Osteoblast (primary cell): ENCODE measurements at regions not wholly inside any gene's neighbourhood (a gene's known extent, or its start where the extent isn't known, plus 50 kb on each side); places are given as distances from the start of the nearest gene placed in this dataset.

Experiments
- DNase-seq: peaks from one replicate; pipeline ENCODE4 v3.0.0; 2011; ENCODE audit warnings: low spot score, mixed read lengths; ENCODE audit not compliant: insufficient read length; ENCODE audit errors: missing footprints
- H2AFZ ChIP-seq: 2 replicates; pipeline ENCODE4 v1.6.0; 2011; ENCODE audit warnings: mild to moderate bottlenecking, low read length
- H3K27ac ChIP-seq: 2 replicates; pipeline ENCODE4 v1.5.1; 2011; ENCODE audit warnings: mild to moderate bottlenecking, low read depth, low read length, moderate library complexity
- H3K27me3 ChIP-seq: 2 replicates; pipeline ENCODE4 v1.6.0; 2012; ENCODE audit warnings: mild to moderate bottlenecking, control low read depth, inconsistent platforms, low read length, moderate library complexity; ENCODE audit not compliant: insufficient read depth
- H3K36me3 ChIP-seq: 2 replicates; pipeline ENCODE4 v1.5.1; 2011; ENCODE audit warnings: mild to moderate bottlenecking, low read length, control low read depth, moderate library complexity; ENCODE audit not compliant: insufficient read depth
- H3K4me1 ChIP-seq: 2 replicates; pipeline ENCODE4 v1.5.1; 2011; ENCODE audit warnings: mild to moderate bottlenecking, low read length, control low read depth, moderate library complexity; ENCODE audit not compliant: insufficient read depth
- H3K4me2 ChIP-seq: 2 replicates; pipeline ENCODE4 v1.6.0; 2011; ENCODE audit warnings: mild to moderate bottlenecking, low read length; ENCODE audit not compliant: insufficient read depth
- H3K4me3 ChIP-seq: fragments of 200-600 bp; sonication (generic); 3 replicates; pipeline ENCODE4 v1.5.1; 2012; ENCODE audit warnings: mild to moderate bottlenecking, low read length, inconsistent platforms; ENCODE audit not compliant: insufficient read depth
- H3K79me2 ChIP-seq: 2 replicates; pipeline ENCODE4 v1.6.0; 2012; ENCODE audit warnings: mild to moderate bottlenecking, low read length, control low read depth, inconsistent platforms; ENCODE audit not compliant: insufficient read depth
- H3K9me3 ChIP-seq: 2 replicates; pipeline ENCODE4 v1.5.1; 2011; ENCODE audit warnings: low read depth, low read length, control low read depth
- H4K20me1 ChIP-seq: 2 replicates; pipeline ENCODE4 v1.6.0; 2012; ENCODE audit warnings: mild to moderate bottlenecking, low read length, control low read depth; ENCODE audit not compliant: insufficient read depth
- CTCF ChIP-seq: IDR thresholded peaks from 2 replicates; pipeline ENCODE4 v1.5.1; 2011; ENCODE audit warnings: mild to moderate bottlenecking, low read depth, low read length, moderate library complexity; ENCODE audit errors: extremely low read depth

DNA sequence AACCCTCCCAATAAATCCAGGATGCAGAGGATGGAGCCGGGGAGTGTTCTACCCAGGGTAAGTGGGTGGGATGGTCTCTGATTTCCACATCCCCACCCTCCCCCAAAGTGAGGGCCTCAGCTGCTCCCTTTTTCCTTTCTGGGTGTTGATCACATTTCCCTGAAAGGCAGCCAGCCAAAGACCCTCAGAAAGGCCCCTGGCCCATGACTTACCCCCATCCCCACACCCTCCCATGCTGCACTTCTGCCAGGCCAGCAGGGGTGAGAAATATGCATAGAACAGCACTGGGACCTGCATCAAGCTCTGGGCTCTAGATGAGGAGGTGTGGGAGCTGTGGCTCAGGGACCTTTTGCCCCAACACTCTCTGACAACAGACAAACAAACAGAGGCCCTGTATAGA is 927.3 kb upstream of the ZNF722 start:
- Histone ChIP-seq H3K9me3 (no peaks in the 10 kb centered on the region), H3K27me3 (no peaks in the 10 kb centered on the region)

DNA sequence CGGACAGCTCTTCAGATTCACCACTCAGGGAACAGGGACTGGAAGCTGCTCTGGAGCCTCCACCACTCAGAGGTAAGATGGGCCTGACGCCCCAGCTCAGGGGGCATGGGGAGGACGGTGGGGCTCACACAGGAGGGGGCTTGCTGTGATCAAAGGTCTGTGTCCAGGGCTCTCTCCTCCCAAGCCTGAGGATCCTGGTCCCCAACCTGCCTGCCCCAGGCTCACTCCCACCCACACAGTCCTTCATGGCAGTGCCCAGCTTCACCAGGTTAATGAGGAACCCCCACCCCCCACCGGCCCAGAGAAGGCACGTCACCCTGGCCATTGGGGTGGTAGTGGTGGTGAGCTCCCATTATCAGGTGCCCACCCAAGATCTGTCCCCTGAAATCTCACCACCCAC is 926.7 kb upstream of the ZNF722 start:
- no peaks in the 10 kb centered on the region for H3K79me2 ChIP-seq
- H2AFZ ChIP-seq = no peak overlapping the region
- no peaks in the 10 kb centered on the region for H3K36me3 ChIP-seq
- no peak overlapping the region for H3K4me3 ChIP-seq
- no peaks in the 10 kb centered on the region for H3K27me3 ChIP-seq
- TF ChIP-seq CTCF = no peak
- no peak overlapping the region for H3K4me2 ChIP-seq
- H4K20me1 ChIP-seq = no peaks in the 10 kb centered on the region
- no peaks in the 10 kb centered on the region for H3K4me1 ChIP-seq
- DNase-seq = peak; percentile 74
- no peak overlapping the region for H3K27ac ChIP-seq
- no peaks in the 10 kb centered on the region for H3K9me3 ChIP-seq

More for the DNA sequence above, 927.3 kb upstream of the ZNF722 start:
- no peak for DNase-seq
- Histone ChIP-seq H2AFZ (no peak overlapping the region), H4K20me1 (no peaks in the 10 kb centered on the region), H3K27ac (no peak overlapping the region), H3K79me2 (no peaks in the 10 kb centered on the region), H3K4me2 (no peak overlapping the region), H3K36me3 (no peaks in the 10 kb centered on the region), H3K4me3 (no peak overlapping the region), H3K4me1 (no peaks in the 10 kb centered on the region)
- no peak for TF ChIP-seq CTCF

- Histone ChIP-seq H3K9me3 (no peaks in the 10 kb centered on the region), H3K36me3 (no peaks in the 10 kb centered on the region)
- no peak for TF ChIP-seq CTCF
Measured at GRCh38 chr7:63072806-63073205, 925.8 kb upstream of the ZNF722 start.

GRCh38 chr7:63073286-63073685 is 925.4 kb upstream of the ZNF722 start:
- no peaks in the 10 kb centered on the region for H3K4me1 ChIP-seq
- H3K27me3 ChIP-seq = no peaks in the 10 kb centered on the region
- H3K79me2 ChIP-seq = no peaks in the 10 kb centered on the region
- no peak overlapping the region for H3K27ac ChIP-seq
- no peaks in the 10 kb centered on the region for H3K36me3 ChIP-seq
- no peak for DNase-seq
- no peak overlapping the region for H3K4me2 ChIP-seq
- no peaks in the 10 kb centered on the region for H3K9me3 ChIP-seq
- no peak overlapping the region for H2AFZ ChIP-seq
- TF ChIP-seq CTCF = no peak
- H4K20me1 ChIP-seq = no peaks in the 10 kb centered on the region
- H3K4me3 ChIP-seq = no peak overlapping the region

More at GRCh38 chr7:63072806-63073205, 925.8 kb upstream of the ZNF722 start:
- Histone ChIP-seq H3K4me2 (no peak overlapping the region), H2AFZ (no peak overlapping the region), H3K79me2 (no peaks in the 10 kb centered on the region), H3K27ac (no peak overlapping the region), H3K4me1 (no peaks in the 10 kb centered on the region), H3K4me3 (no peak overlapping the region), H4K20me1 (no peaks in the 10 kb centered on the region), H3K27me3 (no peaks in the 10 kb centered on the region)
- no peak for DNase-seq
